ENCODE measurements at regions not wholly inside any gene's neighbourhood (a gene's known extent, or its start where the extent isn't known, plus 50 kb on each side); places are given as distances from the start of the nearest gene placed in this dataset.
"Not testable (repeated sequence)": the region's sequence is repeated elsewhere in the genome, so short reads cannot be mapped to it uniquely, and the experiment has no call there.

GRCh38 chr14:44745371-44745770 lies 216.4 kb downstream of the KLHL28 start:
- TF ChIP-seq FOXM1 (IDR thresholded peaks at IDR 0.05; ENCODE audit: borderline replicate concordance) (no peak), ARNT (IDR thresholded peaks at IDR 0.05) (no peak), LEF1 (IDR thresholded peaks at IDR 0.05; ENCODE audit: borderline replicate concordance) (no peak), L3MBTL2 (conservative IDR thresholded peaks at IDR 0.05) (no peak), CTBP1 (IDR thresholded peaks at IDR 0.05; ENCODE audit: borderline replicate concordance) (no peak), SUZ12 (IDR thresholded peaks at IDR 0.05) (no peak), HDGF (IDR thresholded peaks at IDR 0.05; ENCODE audit: borderline replicate concordance) (no peak), FOXK2 (IDR thresholded peaks at IDR 0.05) (no peak), NFRKB (IDR thresholded peaks at IDR 0.05) (no peak), BHLHE40 (IDR thresholded peaks at IDR 0.05; ENCODE audit: borderline replicate concordance) (no peak), ELF4 (IDR thresholded peaks at IDR 0.05) (no peak), ZNF384 (IDR thresholded peaks at IDR 0.05) (no peak), TARDBP (IDR thresholded peaks at IDR 0.05) (no peak), FOXA1 (IDR thresholded peaks at IDR 0.05) (no peak), PKNOX1 (IDR thresholded peaks at IDR 0.05) (no peak), SP1 (IDR thresholded peaks at IDR 0.05) (no peak)
- ChIA-PET CTCF (no interaction called here), POLR2A (no interaction called here)
- no peak for DNase-seq (ENCODE audit: extremely low spot score)

GRCh38 chr14:44742202-44742601 lies 219.5 kb downstream of the KLHL28 start:
- TF ChIP-seq ELF4 (IDR thresholded peaks at IDR 0.05) (no peak), BHLHE40 (IDR thresholded peaks at IDR 0.05; ENCODE audit: borderline replicate concordance) (no peak), FOXK2 (IDR thresholded peaks at IDR 0.05) (no peak), CTBP1 (IDR thresholded peaks at IDR 0.05; ENCODE audit: borderline replicate concordance) (no peak)
- CTCF ChIA-PET = interaction anchor here (0.6 kb wide), 1 partner anchor 87 kb away, joined by 3 read pairs; no protein-coding TSS in a partner anchor
- POLR2A ChIA-PET = no interaction called here
- DNase-seq (ENCODE audit: extremely low spot score) = no peak

GRCh38 chr14:44741431-44741830 lies 220.3 kb downstream of the KLHL28 start:
- ChIA-PET POLR2A (no interaction called here), CTCF (interaction anchor here (0.6 kb wide), 1 partner anchor 88 kb away, joined by 3 read pairs; no protein-coding TSS in a partner anchor)
- DNase-seq (ENCODE audit: extremely low spot score) = no peak
- no peak for TF ChIP-seq HDGF (IDR thresholded peaks at IDR 0.05; ENCODE audit: borderline replicate concordance)

- ChIA-PET CTCF (no interaction called here), POLR2A (no interaction called here)
- no peak for TF ChIP-seq PKNOX1 (IDR thresholded peaks at IDR 0.05)
- TF ChIP-seq ARNT (IDR thresholded peaks at IDR 0.05) = no peak
- no peak for TF ChIP-seq NFRKB (IDR thresholded peaks at IDR 0.05)
- no peak for TF ChIP-seq CTBP1 (IDR thresholded peaks at IDR 0.05; ENCODE audit: borderline replicate concordance)
- TF ChIP-seq FOXA1 (IDR thresholded peaks at IDR 0.05) = no peak
- TF ChIP-seq FOXK2 (IDR thresholded peaks at IDR 0.05) = no peak
- TF ChIP-seq SP1 (IDR thresholded peaks at IDR 0.05) = no peak
- no peak for TF ChIP-seq BHLHE40 (IDR thresholded peaks at IDR 0.05; ENCODE audit: borderline replicate concordance)
- TF ChIP-seq ZNF384 (IDR thresholded peaks at IDR 0.05) = no peak
- no peak for TF ChIP-seq L3MBTL2 (conservative IDR thresholded peaks at IDR 0.05)
- TF ChIP-seq FOXM1 (IDR thresholded peaks at IDR 0.05; ENCODE audit: borderline replicate concordance) = no peak
- DNase-seq (ENCODE audit: extremely low spot score) = no peak
Measured at GRCh38 chr14:44736326-44736725, 225.4 kb downstream of the KLHL28 start.

- ChIA-PET CTCF (no interaction called here), POLR2A (no interaction called here)
- TF ChIP-seq FOXA1 (IDR thresholded peaks at IDR 0.05) (no peak), NFRKB (IDR thresholded peaks at IDR 0.05) (no peak), SP1 (IDR thresholded peaks at IDR 0.05) (no peak), L3MBTL2 (conservative IDR thresholded peaks at IDR 0.05) (no peak), FOXM1 (IDR thresholded peaks at IDR 0.05; ENCODE audit: borderline replicate concordance) (no peak), ELF4 (IDR thresholded peaks at IDR 0.05) (no peak), SUZ12 (IDR thresholded peaks at IDR 0.05) (no peak), FOXK2 (IDR thresholded peaks at IDR 0.05) (no peak), LEF1 (IDR thresholded peaks at IDR 0.05; ENCODE audit: borderline replicate concordance) (no peak)
- DNase-seq (ENCODE audit: extremely low spot score) = no peak
Measured at GRCh38 chr14:44732144-44732543, 225.1 kb upstream of the FSCB start.

GRCh38 chr14:44730860-44731259 lies 223.8 kb upstream of the FSCB start:
- ChIA-PET CTCF (no interaction called here), POLR2A (no interaction called here)
- TF ChIP-seq HDGF (IDR thresholded peaks at IDR 0.05; ENCODE audit: borderline replicate concordance) (no peak), ELF4 (IDR thresholded peaks at IDR 0.05) (no peak), ARNT (IDR thresholded peaks at IDR 0.05) (no peak)
- no peak for DNase-seq (ENCODE audit: extremely low spot score)

- POLR2A ChIA-PET; DNase-seq (ENCODE audit: extremely low spot score); CTCF ChIA-PET: not testable (repeated sequence)
Measured at GRCh38 chr14:44721395-44721794, 214.3 kb upstream of the FSCB start.

- ChIA-PET CTCF (no interaction called here), POLR2A (no interaction called here)
- TF ChIP-seq ARNT (IDR thresholded peaks at IDR 0.05) = no peak
- no peak for TF ChIP-seq BHLHE40 (IDR thresholded peaks at IDR 0.05; ENCODE audit: borderline replicate concordance)
- no peak for TF ChIP-seq FOXM1 (IDR thresholded peaks at IDR 0.05; ENCODE audit: borderline replicate concordance)
- TF ChIP-seq ZNF384 (IDR thresholded peaks at IDR 0.05) = no peak
- no peak for TF ChIP-seq HDGF (IDR thresholded peaks at IDR 0.05; ENCODE audit: borderline replicate concordance)
- no peak for TF ChIP-seq L3MBTL2 (conservative IDR thresholded peaks at IDR 0.05)
- TF ChIP-seq TARDBP (IDR thresholded peaks at IDR 0.05) = no peak
- TF ChIP-seq NFRKB (IDR thresholded peaks at IDR 0.05) = no peak
- DNase-seq (ENCODE audit: extremely low spot score) = no peak
Measured at GRCh38 chr14:44720707-44721106, 213.6 kb upstream of the FSCB start.

All from HEK293T (cell line).